ENCODE measurements at regions not wholly inside any gene's neighbourhood (a gene's known extent, or its start where the extent isn't known, plus 50 kb on each side); places are given as distances from the start of the nearest gene placed in this dataset.
A peak's percentile ranks its signal among the peaks of the same experiment; 100 is the strongest.

- H3K27ac Mint-ChIP-seq (ENCODE audit: unreplicated experiment) = no peak overlapping the region
- no peaks in the 10 kb centered on the region for H3K4me1 ChIP-seq
- intact Hi-C loops (cut with micrococcal nuclease; ENCODE audit: unreplicated experiment) = no loop called here
- no peaks in the 10 kb centered on the region for H3K4me1 Mint-ChIP-seq (ENCODE audit: low read depth, unreplicated experiment)
- H3K4me3 Mint-ChIP-seq (ENCODE audit: unreplicated experiment) = no peak overlapping the region
- no peaks in the 10 kb centered on the region for H3K9me3 Mint-ChIP-seq (ENCODE audit: unreplicated experiment)
- no peaks in the 10 kb centered on the region for H3K27me3 ChIP-seq (replicated peaks; ENCODE audit: control insufficient read depth, insufficient read depth, low read length)
- ChIA-PET POLR2A (no interaction called here), CTCF (no interaction called here)
- no peaks in the 10 kb centered on the region for H3K27me3 Mint-ChIP-seq (ENCODE audit: insufficient read depth, unreplicated experiment)
- no peaks in the 10 kb centered on the region for H3K36me3 Mint-ChIP-seq (ENCODE audit: insufficient read depth, unreplicated experiment)
- H3K36me3 ChIP-seq (ENCODE audit: control insufficient read depth, insufficient read depth, low read length) = no peaks in the 10 kb centered on the region
- no peaks in the 10 kb centered on the region for H3K9me3 ChIP-seq
- no peak overlapping the region for H3K4me3 ChIP-seq (ENCODE audit: low read depth, low read length)
- peak in 1 of 2 experiments; percentile 29 for DNase-seq
- no peak for TF ChIP-seq CTCF (IDR thresholded peaks at IDR 0.05; ENCODE audit: insufficient read depth in 1 of 2, low read depth in 1 of 2, low read length in 1 of 2, severe bottlenecking in 1 of 2, unreplicated experiment in 1 of 2)
- no TSS peak for BruUV-seq (replicated peaks)
Measured at GRCh38 chr3:34419801-34420200, 621.4 kb downstream of the PDCD6IP start.

GRCh38 chr3:34421762-34422161, 623.3 kb downstream of the PDCD6IP start:
- no peak for TF ChIP-seq CTCF (IDR thresholded peaks at IDR 0.05; ENCODE audit: insufficient read depth in 1 of 2, low read depth in 1 of 2, low read length in 1 of 2, severe bottlenecking in 1 of 2, unreplicated experiment in 1 of 2)
- H3K9me3 Mint-ChIP-seq (ENCODE audit: unreplicated experiment) = no peaks in the 10 kb centered on the region
- H3K4me1 ChIP-seq = no peaks in the 10 kb centered on the region
- H3K4me3 Mint-ChIP-seq (ENCODE audit: unreplicated experiment) = no peak overlapping the region
- H3K9me3 ChIP-seq = no peaks in the 10 kb centered on the region
- no peaks in the 10 kb centered on the region for H3K4me1 Mint-ChIP-seq (ENCODE audit: low read depth, unreplicated experiment)
- intact Hi-C loops (cut with micrococcal nuclease; ENCODE audit: unreplicated experiment) = no loop called here
- no peak overlapping the region for H3K27ac Mint-ChIP-seq (ENCODE audit: unreplicated experiment)
- H3K4me3 ChIP-seq (ENCODE audit: low read depth, low read length) = no peak overlapping the region
- H3K27me3 ChIP-seq (replicated peaks; ENCODE audit: control insufficient read depth, insufficient read depth, low read length) = no peaks in the 10 kb centered on the region
- no TSS peak for BruUV-seq (replicated peaks)
- no peak for DNase-seq
- H3K36me3 ChIP-seq (ENCODE audit: control insufficient read depth, insufficient read depth, low read length) = no peaks in the 10 kb centered on the region
- POLR2A ChIA-PET = no interaction called here
- CTCF ChIA-PET = no interaction called here
- no peaks in the 10 kb centered on the region for H3K27me3 Mint-ChIP-seq (ENCODE audit: insufficient read depth, unreplicated experiment)
- no peaks in the 10 kb centered on the region for H3K36me3 Mint-ChIP-seq (ENCODE audit: insufficient read depth, unreplicated experiment)

GRCh38 chr3:34439796-34440195, 641.4 kb downstream of the PDCD6IP start:
- Histone ChIP-seq H3K9me3 (peaks cover 10% of the 10 kb centered on the region), H3K27me3 (replicated peaks; ENCODE audit: control insufficient read depth, insufficient read depth, low read length) (no peaks in the 10 kb centered on the region), H3K4me3 (ENCODE audit: low read depth, low read length) (no peak overlapping the region), H3K36me3 (ENCODE audit: control insufficient read depth, insufficient read depth, low read length) (no peaks in the 10 kb centered on the region), H3K4me1 (no peaks in the 10 kb centered on the region)
- no peaks in the 10 kb centered on the region for H3K4me1 Mint-ChIP-seq (ENCODE audit: low read depth, unreplicated experiment)
- H3K27ac Mint-ChIP-seq (ENCODE audit: unreplicated experiment) = no peak overlapping the region
- ChIA-PET CTCF (no interaction called here), POLR2A (no interaction called here)
- no TSS peak for BruUV-seq (replicated peaks)
- no peaks in the 10 kb centered on the region for H3K36me3 Mint-ChIP-seq (ENCODE audit: insufficient read depth, unreplicated experiment)
- DNase-seq = no peak
- H3K9me3 Mint-ChIP-seq (ENCODE audit: unreplicated experiment) = peaks cover 13% of the 10 kb centered on the region
- H3K27me3 Mint-ChIP-seq (ENCODE audit: insufficient read depth, unreplicated experiment) = no peaks in the 10 kb centered on the region
- H3K4me3 Mint-ChIP-seq (ENCODE audit: unreplicated experiment) = no peak overlapping the region
- intact Hi-C loops (cut with micrococcal nuclease; ENCODE audit: unreplicated experiment) = no loop called here
- TF ChIP-seq CTCF (IDR thresholded peaks at IDR 0.05; ENCODE audit: insufficient read depth in 1 of 2, low read depth in 1 of 2, low read length in 1 of 2, severe bottlenecking in 1 of 2, unreplicated experiment in 1 of 2) = no peak

Measured in Caco-2 (cell line).